H9 (cell line): ENCODE measurements at regions not wholly inside any gene's neighbourhood (a gene's known extent, or its start where the extent isn't known, plus 50 kb on each side); places are given as distances from the start of the nearest gene placed in this dataset.

Source experiments
- DNase-seq: peaks from one replicate; pipeline ENCODE4 v3.0.0-alpha.2; 2017
- H2AFZ ChIP-seq: one replicate; pipeline ENCODE4 v1.6.1; 2013; ENCODE audit warnings: mild to moderate bottlenecking, low read length, control low read depth, moderate library complexity
- H2AK5ac ChIP-seq: 2 replicates; pipeline ENCODE4 v1.6.1; 2013; ENCODE audit warnings: low read length, control low read depth, mixed read lengths; ENCODE audit not compliant: insufficient read length
- H2BK120ac ChIP-seq: one replicate; pipeline ENCODE4 v1.6.1; 2013; ENCODE audit warnings: low read depth, mild to moderate bottlenecking, low read length, control low read depth, inconsistent platforms; ENCODE audit not compliant: poor library complexity, severe bottlenecking
- H2BK12ac ChIP-seq: 2 replicates; pipeline ENCODE4 v1.6.1; 2013; ENCODE audit warnings: low read length, control low read depth, mixed read lengths, low read depth; ENCODE audit not compliant: insufficient read length
- H2BK15ac ChIP-seq: 2 replicates; pipeline ENCODE4 v1.6.1; 2013; ENCODE audit warnings: low read depth, low read length, control low read depth
- H2BK20ac ChIP-seq: one replicate; pipeline ENCODE4 v1.6.1; 2013; ENCODE audit warnings: low read depth, mild to moderate bottlenecking, low read length, control low read depth, inconsistent platforms; ENCODE audit not compliant: poor library complexity, severe bottlenecking
- H2BK5ac ChIP-seq: 2 replicates; pipeline ENCODE4 v1.6.1; 2013; ENCODE audit warnings: low read length, control low read depth, mixed read lengths; ENCODE audit not compliant: insufficient read length
- H3K14ac ChIP-seq: 2 replicates; pipeline ENCODE4 v1.6.1; 2013; ENCODE audit warnings: low read length, control low read depth; ENCODE audit not compliant: insufficient read depth
- H3K18ac ChIP-seq: 2 replicates; pipeline ENCODE4 v1.6.1; 2013; ENCODE audit warnings: low read depth, mild to moderate bottlenecking, mixed read lengths, low read length, control low read depth; ENCODE audit not compliant: insufficient read length
- H3K23ac ChIP-seq: 2 replicates; pipeline ENCODE4 v1.6.1; 2013; ENCODE audit warnings: low read length, control low read depth, mixed read lengths, low read depth; ENCODE audit not compliant: insufficient read length
- H3K23me2 ChIP-seq: 2 replicates; pipeline ENCODE4 v1.6.1; 2013; ENCODE audit warnings: low read depth, mild to moderate bottlenecking, mixed read lengths, low read length, control low read depth; ENCODE audit not compliant: insufficient read length, poor library complexity, severe bottlenecking
- H3K27ac ChIP-seq: 2 replicates; pipeline ENCODE4 v1.5.1; 2013; ENCODE audit warnings: low read length, control low read depth, mixed read lengths, low read depth; ENCODE audit not compliant: insufficient read length
- H3K27me3 ChIP-seq: 2 replicates; pipeline ENCODE4 v1.6.1; 2013; ENCODE audit warnings: low read length, control low read depth, inconsistent platforms; ENCODE audit not compliant: insufficient read depth
- H3K4ac ChIP-seq: 2 replicates; pipeline ENCODE4 v1.6.1; 2013; ENCODE audit warnings: low read depth, mild to moderate bottlenecking, control low read depth, inconsistent platforms, low read length, moderate library complexity
- H3K4me1 ChIP-seq: 2 replicates; pipeline ENCODE4 v1.6.1; 2013; ENCODE audit warnings: low read length, control low read depth, inconsistent platforms; ENCODE audit not compliant: insufficient read depth
- H3K4me2 ChIP-seq: 2 replicates; pipeline ENCODE4 v1.6.1; 2013; ENCODE audit warnings: low read length, control low read depth, mixed read lengths; ENCODE audit not compliant: insufficient read length, insufficient read depth
- H3K56ac ChIP-seq: 2 replicates; pipeline ENCODE4 v1.6.1; 2013; ENCODE audit warnings: low read depth, mild to moderate bottlenecking, mixed read lengths, low read length, control low read depth; ENCODE audit not compliant: insufficient read length
- H3K79me1 ChIP-seq: 2 replicates; pipeline ENCODE4 v1.6.1; 2013; ENCODE audit warnings: low read depth, mild to moderate bottlenecking, moderate library complexity, low read length, control low read depth, inconsistent platforms; ENCODE audit not compliant: insufficient read depth, poor library complexity, severe bottlenecking
- H3K79me2 ChIP-seq: 2 replicates; pipeline ENCODE4 v1.6.1; 2013; ENCODE audit warnings: low read length, control low read depth, inconsistent platforms; ENCODE audit not compliant: insufficient read depth
- H3K9ac ChIP-seq: 2 replicates; pipeline ENCODE4 v1.6.1; 2013; ENCODE audit warnings: low read length, control low read depth, mixed read lengths; ENCODE audit not compliant: insufficient read length; ENCODE audit errors: extremely low read depth
- H3K9me3 ChIP-seq: one replicate; pipeline ENCODE4 v1.6.1; 2013; ENCODE audit warnings: low read depth, low read length, inconsistent platforms; ENCODE audit not compliant: control insufficient read depth
- H3T11ph ChIP-seq: one replicate; pipeline ENCODE4 v1.6.1; 2013; ENCODE audit warnings: mild to moderate bottlenecking, low read length, control low read depth, inconsistent platforms
- H4K20me1 ChIP-seq: one replicate; pipeline ENCODE4 v1.6.1; 2013; ENCODE audit not compliant: control insufficient read depth, insufficient read length, insufficient read depth
- H4K5ac ChIP-seq: 2 replicates; pipeline ENCODE4 v1.6.1; 2013; ENCODE audit warnings: low read depth, mild to moderate bottlenecking, mixed read lengths, low read length, control low read depth; ENCODE audit not compliant: insufficient read length
- H4K8ac ChIP-seq: replicated peaks from 2 replicates; pipeline ENCODE4 v1.6.1; 2013; ENCODE audit warnings: low read length, control low read depth, mixed read lengths, low read depth; ENCODE audit not compliant: insufficient read length
- H4K91ac ChIP-seq: 2 replicates; pipeline ENCODE4 v1.6.1; 2013; ENCODE audit warnings: low read depth, mild to moderate bottlenecking, moderate library complexity, mixed read lengths, low read length, control low read depth; ENCODE audit not compliant: insufficient read length
- H3K27ac Mint-ChIP-seq, 3 experiments: 2 replicates in 2 of 3; 3 replicates in 1 of 3; pipeline ENCODE4 v1.8.0; 2020 to 2021; ENCODE audit warnings: mixed read lengths in 3 of 3, mild to moderate bottlenecking in 1 of 3, moderate library complexity in 1 of 3
- H3K27me3 Mint-ChIP-seq: 2 replicates; pipeline ENCODE4 v1.8.0; 2021; ENCODE audit warnings: low read depth, mild to moderate bottlenecking, moderate library complexity, mixed read lengths
- H3K36me3 Mint-ChIP-seq, 3 experiments: 2 replicates in 2 of 3; 3 replicates in 1 of 3; pipeline ENCODE4 v1.8.0; 2020 to 2021; ENCODE audit warnings: low read depth in 3 of 3, mixed read lengths in 3 of 3; ENCODE audit not compliant: insufficient read depth in 1 of 3
- H3K4me1 Mint-ChIP-seq, 2 experiments: 2 replicates each; pipeline ENCODE4 v1.8.0; 2020; ENCODE audit warnings: mixed read lengths in 2 of 2
- H3K4me3 Mint-ChIP-seq, 2 experiments: 2 replicates in 1 of 2; 3 replicates in 1 of 2; pipeline ENCODE4 v1.8.0; 2020 to 2021; ENCODE audit warnings: mild to moderate bottlenecking in 2 of 2, mixed read lengths in 2 of 2, moderate library complexity in 1 of 2
- H3K9me3 Mint-ChIP-seq, 2 experiments: 2 replicates in 1 of 2; 3 replicates in 1 of 2; pipeline ENCODE4 v1.8.0; 2020; ENCODE audit warnings: mild to moderate bottlenecking in 2 of 2, mixed read lengths in 2 of 2, moderate library complexity in 1 of 2
- WGBS: extraction: QIAGEN DNeasy Blood & Tissue Kit; methylation state at CpG from one replicate; pipeline ENCODE4 v1.1.7; 2013; ENCODE audit warnings: missing lambda C conversion rate, low lambda C conversion rate, mixed read lengths; ENCODE audit not compliant: insufficient read length; ENCODE audit errors: extremely low coverage; 5-methylcytosine and 5-hydroxymethylcytosine counted together
- TF ChIP-seq, protein P1 (sequence below): fragments of 200-600 bp; sonication (generic); conservative IDR thresholded peaks from 3 replicates; pipeline ENCODE4 v1.8.0; 2021; ENCODE audit warnings: antibody characterized with exemption, mild to moderate bottlenecking

DNA sequence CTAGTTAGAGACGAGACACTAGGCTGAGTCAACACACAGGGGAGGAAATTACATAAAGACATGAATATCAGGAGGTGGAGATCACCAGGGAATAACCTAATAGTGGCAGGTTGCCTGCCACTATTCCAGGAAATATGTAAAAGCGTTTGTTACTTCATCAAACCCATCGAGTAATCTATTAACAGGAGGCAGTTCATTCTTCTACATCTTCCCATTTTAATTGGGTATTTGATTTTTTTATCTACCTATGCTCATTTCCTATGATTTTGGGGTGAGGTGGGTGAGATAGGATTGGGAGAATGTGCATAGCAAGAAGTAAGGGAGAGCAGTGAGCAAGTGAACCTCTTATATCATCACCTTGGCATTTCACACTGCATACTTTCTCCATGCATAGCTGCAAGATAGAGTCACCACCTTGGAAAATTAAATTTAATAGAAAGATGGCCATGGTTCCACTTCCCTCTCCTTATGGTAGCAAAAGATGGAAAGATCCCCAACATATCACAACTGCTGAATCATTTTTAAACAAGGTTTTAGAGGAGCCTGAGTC lies 312.2 kb downstream of the TMEM114 start:
- Histone ChIP-seq H3K4me1 (peaks cover 5% of the 10 kb centered on the region; the same call in 1 of the 2 replicates), H3K23me2 (no peaks in the 10 kb centered on the region), H4K91ac (no peak overlapping the region), H3K23ac (no peak overlapping the region), H4K5ac (no peak overlapping the region), H2BK5ac (no peak overlapping the region), H3K4ac (no peak overlapping the region), H3K9me3 (no peaks in the 10 kb centered on the region), H3K27ac (no peak overlapping the region), H2AFZ (no peak overlapping the region), H3K4me2 (no peak overlapping the region), H3K9ac (no peak overlapping the region), H3T11ph (no peak overlapping the region), H2BK20ac (no peak overlapping the region), H3K18ac (no peak overlapping the region), H2BK12ac (no peak overlapping the region), H3K14ac (no peak overlapping the region), H4K20me1 (no peaks in the 10 kb centered on the region), H2BK15ac (no peak overlapping the region), H3K56ac (no peak overlapping the region), H3K79me2 (no peaks in the 10 kb centered on the region), H3K27me3 (no peaks in the 10 kb centered on the region), H4K8ac (no peak overlapping the region), H2BK120ac (no peak overlapping the region), H3K79me1 (no peaks in the 10 kb centered on the region), H2AK5ac (no peak overlapping the region)
- peaks cover 2% of the 10 kb centered on the region for H3K27me3 Mint-ChIP-seq
- TF ChIP-seq, protein P1, sequence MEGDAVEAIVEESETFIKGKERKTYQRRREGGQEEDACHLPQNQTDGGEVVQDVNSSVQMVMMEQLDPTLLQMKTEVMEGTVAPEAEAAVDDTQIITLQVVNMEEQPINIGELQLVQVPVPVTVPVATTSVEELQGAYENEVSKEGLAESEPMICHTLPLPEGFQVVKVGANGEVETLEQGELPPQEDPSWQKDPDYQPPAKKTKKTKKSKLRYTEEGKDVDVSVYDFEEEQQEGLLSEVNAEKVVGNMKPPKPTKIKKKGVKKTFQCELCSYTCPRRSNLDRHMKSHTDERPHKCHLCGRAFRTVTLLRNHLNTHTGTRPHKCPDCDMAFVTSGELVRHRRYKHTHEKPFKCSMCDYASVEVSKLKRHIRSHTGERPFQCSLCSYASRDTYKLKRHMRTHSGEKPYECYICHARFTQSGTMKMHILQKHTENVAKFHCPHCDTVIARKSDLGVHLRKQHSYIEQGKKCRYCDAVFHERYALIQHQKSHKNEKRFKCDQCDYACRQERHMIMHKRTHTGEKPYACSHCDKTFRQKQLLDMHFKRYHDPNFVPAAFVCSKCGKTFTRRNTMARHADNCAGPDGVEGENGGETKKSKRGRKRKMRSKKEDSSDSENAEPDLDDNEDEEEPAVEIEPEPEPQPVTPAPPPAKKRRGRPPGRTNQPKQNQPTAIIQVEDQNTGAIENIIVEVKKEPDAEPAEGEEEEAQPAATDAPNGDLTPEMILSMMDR, result no peak
- H3K9me3 Mint-ChIP-seq, result no peaks in the 10 kb centered on the region
- no CpG with 5 or more reads among the region's 3 CpGs for WGBS
- H3K4me1 Mint-ChIP-seq, result peaks cover 18 to 19% of the 10 kb centered on the region in 2 experiments
- no peak for DNase-seq
- H3K27ac Mint-ChIP-seq, result no peak overlapping the region
- H3K4me3 Mint-ChIP-seq, result no peak overlapping the region
- no peaks in the 10 kb centered on the region for H3K36me3 Mint-ChIP-seq
